Loucy (cell line): ENCODE measurements at regions not wholly inside any gene's neighbourhood (a gene's known extent, or its start where the extent isn't known, plus 50 kb on each side); places are given as distances from the start of the nearest gene placed in this dataset.

Experiments used
- H2AFZ ChIP-seq: fragments of 200-600 bp; sonication (generic); 2 replicates; pipeline ENCODE4 v1.6.0; 2016; ENCODE audit warnings: antibody characterized with exemption, mild to moderate bottlenecking, low read length, moderate library complexity
- H3F3A ChIP-seq: fragments of 200-600 bp; 2 replicates; pipeline ENCODE4 v1.6.0; 2016; ENCODE audit warnings: antibody characterized with exemption, low read depth, mild to moderate bottlenecking
- H3K27me3 ChIP-seq: fragments of 200-600 bp; sonication (generic); 2 replicates; pipeline ENCODE4 v1.6.1; 2014; ENCODE audit warnings: low read length, mild to moderate bottlenecking; ENCODE audit not compliant: insufficient read depth, poor library complexity, severe bottlenecking
- H3K36me3 ChIP-seq: fragments of 200-600 bp; sonication (generic); 2 replicates; pipeline ENCODE4 v1.6.1; 2016; ENCODE audit warnings: low read length; ENCODE audit not compliant: insufficient read depth
- H3K4me1 ChIP-seq: fragments of 200-600 bp; sonication (generic); 2 replicates; pipeline ENCODE4 v1.5.1; 2014; ENCODE audit warnings: low read length, mild to moderate bottlenecking; ENCODE audit not compliant: insufficient read depth, poor library complexity, severe bottlenecking
- H3K4me2 ChIP-seq: fragments of 200-600 bp; sonication (generic); 2 replicates; pipeline ENCODE4 v1.6.0; 2014; ENCODE audit warnings: antibody characterized with exemption, low read length, low read depth, mild to moderate bottlenecking; ENCODE audit not compliant: poor library complexity, severe bottlenecking
- H3K4me3 ChIP-seq: fragments of 200-600 bp; sonication (generic); 2 replicates; pipeline ENCODE4 v1.5.1; 2014; ENCODE audit warnings: low read length, mild to moderate bottlenecking, mixed read lengths; ENCODE audit not compliant: poor library complexity, severe bottlenecking
- H3K79me2 ChIP-seq: fragments of 200-600 bp; sonication (generic); 2 replicates; pipeline ENCODE4 v1.6.1; 2014; ENCODE audit warnings: low read length; ENCODE audit not compliant: insufficient read depth
- H3K9ac ChIP-seq: fragments of 200-600 bp; sonication (generic); 2 replicates; pipeline ENCODE4 v1.6.0; 2014; ENCODE audit warnings: mild to moderate bottlenecking, low read depth, low read length, moderate library complexity; ENCODE audit not compliant: poor library complexity, severe bottlenecking
- H3K9me2 ChIP-seq: fragments of 200-600 bp; sonication (generic); replicated peaks from 2 replicates; pipeline ENCODE4 v1.6.1; 2016; ENCODE audit warnings: low read depth, low read length, mixed read lengths
- H3K9me3 ChIP-seq: fragments of 200-600 bp; sonication (generic); 2 replicates; pipeline ENCODE4 v1.6.1; 2014; ENCODE audit warnings: mild to moderate bottlenecking, antibody characterized with exemption, low read length, low read depth; ENCODE audit not compliant: insufficient read depth
- H4K20me1 ChIP-seq: fragments of 200-600 bp; sonication (generic); 2 replicates; pipeline ENCODE4 v1.6.0; 2014; ENCODE audit warnings: antibody characterized with exemption, low read length, mild to moderate bottlenecking; ENCODE audit not compliant: insufficient read depth, poor library complexity, severe bottlenecking
- EZH2phosphoT487 ChIP-seq: fragments of 200-600 bp; IDR thresholded peaks from 2 replicates; pipeline ENCODE4 v1.6.1; 2018; ENCODE audit warnings: antibody characterized with exemption, mild to moderate bottlenecking, moderate library complexity, borderline replicate concordance
- TF ChIP-seq, protein P1 (sequence below): fragments of 200-600 bp; sonication (generic); conservative IDR thresholded peaks from 2 replicates; pipeline ENCODE4 v1.5.1; 2014; ENCODE audit warnings: mild to moderate bottlenecking, antibody characterized with exemption, low read length

DNA sequence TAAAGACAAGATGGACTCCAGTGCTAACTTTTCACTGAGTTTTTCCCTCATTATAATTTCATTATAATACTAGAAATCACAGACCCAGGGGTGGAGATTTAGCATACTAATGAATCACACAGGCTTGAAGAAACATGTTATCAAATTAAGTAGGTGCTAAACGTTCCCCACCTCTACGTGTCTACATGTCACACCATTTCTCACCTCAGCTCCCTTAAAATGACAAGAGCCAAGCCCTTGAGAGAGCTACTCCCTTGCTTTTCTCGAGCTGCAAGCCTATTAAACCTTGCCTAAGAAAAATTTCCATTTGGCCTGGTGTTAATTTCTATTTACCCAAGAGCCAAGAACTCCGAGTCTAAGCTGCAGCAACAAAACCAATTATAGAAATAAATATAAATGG lies 396.3 kb upstream of the NEGR1 start:
- Histone ChIP-seq H2AFZ (no peak overlapping the region), H3K9me3 (no peaks in the 10 kb centered on the region), H3K9ac (no peak overlapping the region), H3K4me2 (no peak overlapping the region), H3K9me2 (no peaks in the 10 kb centered on the region), H3K79me2 (no peaks in the 10 kb centered on the region), H3F3A (no peaks in the 10 kb centered on the region), H3K4me1 (no peaks in the 10 kb centered on the region), H4K20me1 (no peaks in the 10 kb centered on the region), H3K27me3 (no peaks in the 10 kb centered on the region), H3K4me3 (no peak overlapping the region), H3K36me3 (no peaks in the 10 kb centered on the region)
- TF ChIP-seq EZH2phosphoT487 = no peak
- TF ChIP-seq, protein P1, sequence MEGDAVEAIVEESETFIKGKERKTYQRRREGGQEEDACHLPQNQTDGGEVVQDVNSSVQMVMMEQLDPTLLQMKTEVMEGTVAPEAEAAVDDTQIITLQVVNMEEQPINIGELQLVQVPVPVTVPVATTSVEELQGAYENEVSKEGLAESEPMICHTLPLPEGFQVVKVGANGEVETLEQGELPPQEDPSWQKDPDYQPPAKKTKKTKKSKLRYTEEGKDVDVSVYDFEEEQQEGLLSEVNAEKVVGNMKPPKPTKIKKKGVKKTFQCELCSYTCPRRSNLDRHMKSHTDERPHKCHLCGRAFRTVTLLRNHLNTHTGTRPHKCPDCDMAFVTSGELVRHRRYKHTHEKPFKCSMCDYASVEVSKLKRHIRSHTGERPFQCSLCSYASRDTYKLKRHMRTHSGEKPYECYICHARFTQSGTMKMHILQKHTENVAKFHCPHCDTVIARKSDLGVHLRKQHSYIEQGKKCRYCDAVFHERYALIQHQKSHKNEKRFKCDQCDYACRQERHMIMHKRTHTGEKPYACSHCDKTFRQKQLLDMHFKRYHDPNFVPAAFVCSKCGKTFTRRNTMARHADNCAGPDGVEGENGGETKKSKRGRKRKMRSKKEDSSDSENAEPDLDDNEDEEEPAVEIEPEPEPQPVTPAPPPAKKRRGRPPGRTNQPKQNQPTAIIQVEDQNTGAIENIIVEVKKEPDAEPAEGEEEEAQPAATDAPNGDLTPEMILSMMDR = no peak

DNA sequence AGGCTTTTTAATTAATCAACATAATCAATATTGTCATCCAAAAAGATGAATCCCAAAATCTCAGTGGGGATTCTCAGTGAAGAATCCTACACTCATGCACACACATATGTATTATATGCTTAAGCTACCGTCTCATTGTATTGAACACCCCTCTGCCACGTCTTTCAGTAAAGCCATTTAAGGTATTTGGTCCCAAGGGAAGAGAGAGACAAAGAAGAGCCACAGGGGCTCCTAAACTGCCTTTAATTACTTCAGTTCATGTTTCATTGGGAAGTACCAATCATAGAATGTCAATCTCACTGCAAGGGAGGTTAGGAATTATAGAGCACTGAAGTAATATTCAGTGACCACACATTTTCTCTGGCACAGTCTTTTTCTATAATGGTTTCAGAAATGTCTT lies 388.6 kb upstream of the NEGR1 start:
- H3K9me3 ChIP-seq = no peaks in the 10 kb centered on the region

DNA sequence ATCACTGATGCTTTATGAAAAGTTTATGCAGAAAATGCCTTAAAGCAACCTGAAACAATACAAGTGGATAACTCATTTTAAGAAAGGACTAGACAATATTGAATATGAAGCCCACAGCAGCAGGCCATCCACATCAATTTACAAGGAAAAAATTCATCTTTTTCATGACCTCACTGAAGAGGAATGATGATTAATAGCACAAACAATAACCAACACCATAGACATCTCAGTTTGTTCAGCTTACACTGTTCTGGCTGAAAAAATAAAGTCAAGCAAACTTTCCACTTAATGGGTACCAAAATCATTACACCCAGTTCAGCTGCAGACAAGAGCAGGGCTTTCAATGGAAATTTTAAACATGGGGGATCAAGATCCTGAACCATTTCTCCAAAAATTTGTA lies 380.6 kb upstream of the NEGR1 start:
- TF ChIP-seq EZH2phosphoT487 = no peak
- TF ChIP-seq, protein P1 = no peak
- H3K4me1 ChIP-seq = no peaks in the 10 kb centered on the region
- no peaks in the 10 kb centered on the region for H3K36me3 ChIP-seq
- H3F3A ChIP-seq = no peaks in the 10 kb centered on the region
- H3K9me3 ChIP-seq = no peaks in the 10 kb centered on the region
- no peak overlapping the region for H3K9ac ChIP-seq
- no peaks in the 10 kb centered on the region for H3K79me2 ChIP-seq
- no peaks in the 10 kb centered on the region for H3K27me3 ChIP-seq
- H4K20me1 ChIP-seq = no peaks in the 10 kb centered on the region
- H3K4me2 ChIP-seq = no peak overlapping the region
- no peak overlapping the region for H2AFZ ChIP-seq
- no peak overlapping the region for H3K4me3 ChIP-seq
- H3K9me2 ChIP-seq = no peaks in the 10 kb centered on the region

More for the DNA sequence above, 388.6 kb upstream of the NEGR1 start:
- Histone ChIP-seq H4K20me1 (no peaks in the 10 kb centered on the region), H3K79me2 (no peaks in the 10 kb centered on the region), H3F3A (no peaks in the 10 kb centered on the region), H3K9ac (no peak overlapping the region), H3K36me3 (no peaks in the 10 kb centered on the region), H3K4me3 (no peak overlapping the region), H3K4me1 (no peaks in the 10 kb centered on the region), H3K27me3 (no peaks in the 10 kb centered on the region), H2AFZ (no peak overlapping the region), H3K9me2 (no peaks in the 10 kb centered on the region), H3K4me2 (no peak overlapping the region)
- TF ChIP-seq EZH2phosphoT487 = no peak
- TF ChIP-seq, protein P1 = no peak
